ENCODE measurements at regions not wholly inside any gene's neighbourhood (a gene's known extent, or its start where the extent isn't known, plus 50 kb on each side); places are given as distances from the start of the nearest gene placed in this dataset.

- no peak for TF ChIP-seq CTCF (IDR thresholded peaks at IDR 0.05)
- Mint-ChIP-seq H3K36me3 (ENCODE audit: low read depth) (no peaks in the 10 kb centered on the region), H3K4me1 (ENCODE audit: low read depth) (peaks cover 15% of the 10 kb centered on the region), H3K9me3 (ENCODE audit: low read depth) (no peaks in the 10 kb centered on the region), H3K27ac (ENCODE audit: unreplicated experiment) (no peak overlapping the region), H3K27me3 (ENCODE audit: low read depth) (peaks cover 70% of the 10 kb centered on the region), H3K4me3 (ENCODE audit: unreplicated experiment) (no peak overlapping the region)
- DNase-seq (ENCODE audit: low spot score), result no peak
These were observed 713.8 kb upstream of the WWC1 start for GRCh38 chr5:167577616-167578015.

- H3K4me1 Mint-ChIP-seq (ENCODE audit: low read depth), result peaks cover 4% of the 10 kb centered on the region
These were observed 712.3 kb upstream of the WWC1 start for GRCh38 chr5:167578977-167579692.

GRCh38 chr5:167579693-167580055 is 711.8 kb upstream of the WWC1 start:
- no peak overlapping the region for H3K4me3 Mint-ChIP-seq (ENCODE audit: unreplicated experiment)
- H3K4me1 Mint-ChIP-seq (ENCODE audit: low read depth), result no peaks in the 10 kb centered on the region
- H3K36me3 Mint-ChIP-seq (ENCODE audit: low read depth), result no peaks in the 10 kb centered on the region
- H3K27ac Mint-ChIP-seq (ENCODE audit: unreplicated experiment), result no peak overlapping the region
- no peak for DNase-seq (ENCODE audit: low spot score)
- peaks cover 57% of the 10 kb centered on the region for H3K27me3 Mint-ChIP-seq (ENCODE audit: low read depth)
- TF ChIP-seq CTCF (IDR thresholded peaks at IDR 0.05), result no peak
- no peaks in the 10 kb centered on the region for H3K9me3 Mint-ChIP-seq (ENCODE audit: low read depth)

More at GRCh38 chr5:167578977-167579692, 712.3 kb upstream of the WWC1 start:
- DNase-seq (ENCODE audit: low spot score), result no peak
- no peaks in the 10 kb centered on the region for H3K9me3 Mint-ChIP-seq (ENCODE audit: low read depth)
- H3K36me3 Mint-ChIP-seq (ENCODE audit: low read depth), result no peaks in the 10 kb centered on the region
- peaks cover 62% of the 10 kb centered on the region for H3K27me3 Mint-ChIP-seq (ENCODE audit: low read depth)
- no peak overlapping the region for H3K4me3 Mint-ChIP-seq (ENCODE audit: unreplicated experiment)
- H3K27ac Mint-ChIP-seq (ENCODE audit: unreplicated experiment), result no peak overlapping the region
- TF ChIP-seq CTCF (IDR thresholded peaks at IDR 0.05), result no peak

- peaks cover 51% of the 10 kb centered on the region for H3K27me3 Mint-ChIP-seq (ENCODE audit: low read depth)
- H3K36me3 Mint-ChIP-seq (ENCODE audit: low read depth), result no peaks in the 10 kb centered on the region
- no peak for DNase-seq (ENCODE audit: low spot score)
- no peaks in the 10 kb centered on the region for H3K4me1 Mint-ChIP-seq (ENCODE audit: low read depth)
- no peak overlapping the region for H3K4me3 Mint-ChIP-seq (ENCODE audit: unreplicated experiment)
- TF ChIP-seq CTCF (IDR thresholded peaks at IDR 0.05), result no peak
- H3K27ac Mint-ChIP-seq (ENCODE audit: unreplicated experiment), result no peak overlapping the region
- no peaks in the 10 kb centered on the region for H3K9me3 Mint-ChIP-seq (ENCODE audit: low read depth)
These were observed 710.8 kb upstream of the WWC1 start for GRCh38 chr5:167580608-167581007.

GRCh38 chr5:167582283-167582682 is 709.2 kb upstream of the WWC1 start:
- Mint-ChIP-seq H3K36me3 (ENCODE audit: low read depth) (no peaks in the 10 kb centered on the region), H3K27ac (ENCODE audit: unreplicated experiment) (no peak overlapping the region), H3K4me3 (ENCODE audit: unreplicated experiment) (no peak overlapping the region), H3K27me3 (ENCODE audit: low read depth) (peaks cover 38% of the 10 kb centered on the region), H3K4me1 (ENCODE audit: low read depth) (no peaks in the 10 kb centered on the region), H3K9me3 (ENCODE audit: low read depth) (no peaks in the 10 kb centered on the region)
- peak; percentile 81 for TF ChIP-seq CTCF (IDR thresholded peaks at IDR 0.05)
- DNase-seq (ENCODE audit: low spot score), result no peak
